Erythroblast (primary cell): ENCODE measurements at regions not wholly inside any gene's neighbourhood (a gene's known extent, or its start where the extent isn't known, plus 50 kb on each side); places are given as distances from the start of the nearest gene placed in this dataset.

ENCODE experiments used
- GATA1 ChIP-seq: IDR thresholded peaks from 2 replicates; pipeline ENCODE4 v1.6.1; 2011; ENCODE audit warnings: low read depth, mild to moderate bottlenecking, control low read depth, low read length, moderate library complexity
- POLR2A ChIP-seq: IDR thresholded peaks from 2 replicates; pipeline ENCODE4 v1.6.1; 2011; ENCODE audit warnings: mild to moderate bottlenecking, low read length

DNA sequence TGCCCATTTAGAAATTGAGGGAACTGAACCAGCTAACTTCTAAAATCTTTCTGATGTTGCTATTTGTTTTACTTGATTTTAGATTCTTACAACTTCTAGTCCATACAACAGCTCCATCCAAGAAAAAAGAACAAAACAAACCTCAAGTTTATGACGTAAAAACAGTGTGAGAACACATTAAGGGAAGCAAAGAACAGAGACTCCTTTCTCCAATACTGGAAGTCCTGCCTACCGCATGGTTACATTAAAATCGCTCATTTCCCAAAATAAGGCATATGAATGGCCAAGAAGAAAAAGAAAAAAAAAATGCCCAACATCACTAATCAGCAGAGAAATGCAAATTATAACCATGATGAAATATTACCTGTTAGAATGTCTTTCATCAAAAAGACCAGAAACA, 110.0 kb downstream of the TRIB2 start:
- TF ChIP-seq POLR2A (no peak), GATA1 (no peak)
